Occipital lobe (tissue), 1 donor: ENCODE measurements at regions not wholly inside any gene's neighbourhood (a gene's known extent, or its start where the extent isn't known, plus 50 kb on each side); places are given as distances from the start of the nearest gene placed in this dataset.
"Not testable (repeated sequence)": the region's sequence is repeated elsewhere in the genome, so short reads cannot be mapped to it uniquely, and the experiment has no call there.

Experiments
- DNase-seq: peaks from one replicate; lab custom pipeline; 2025; lab: John Stamatoyannopoulos, UW

- DNase-seq, result no peak
These were observed 1775.1 kb upstream of the PIK3C3 start for GRCh38 chr18:40179729-40180461.

GRCh38 chr18:40168026-40168425 lies 1787.0 kb upstream of the PIK3C3 start:
- no peak for DNase-seq

GRCh38 chr18:40163254-40163653 lies 1791.8 kb upstream of the PIK3C3 start:
- no peak for DNase-seq

GRCh38 chr18:40160361-40160760 lies 1794.7 kb upstream of the PIK3C3 start:
- DNase-seq, result no peak

- DNase-seq, result no peak
These were observed 1795.7 kb upstream of the PIK3C3 start for GRCh38 chr18:40159141-40160017.

- no peak for DNase-seq
These were observed 1797.9 kb upstream of the PIK3C3 start for GRCh38 chr18:40157120-40157519.

GRCh38 chr18:40152859-40153258 lies 1802.2 kb upstream of the PIK3C3 start:
- no peak for DNase-seq

GRCh38 chr18:40148960-40149359 lies 1806.1 kb upstream of the PIK3C3 start:
- DNase-seq, result no peak

GRCh38 chr18:40133253-40133652 lies 1821.8 kb upstream of the PIK3C3 start:
- DNase-seq, result no peak

- not testable (repeated sequence) for DNase-seq
These were observed 1822.6 kb upstream of the PIK3C3 start for GRCh38 chr18:40132438-40132837.

GRCh38 chr18:40124107-40124506 lies 1830.9 kb upstream of the PIK3C3 start:
- no peak for DNase-seq

GRCh38 chr18:40120796-40121391 lies 1834.1 kb upstream of the PIK3C3 start:
- no peak for DNase-seq

- DNase-seq, result no peak
These were observed 1834.7 kb upstream of the PIK3C3 start for GRCh38 chr18:40120356-40120755.

GRCh38 chr18:40119581-40119980 lies 1835.5 kb upstream of the PIK3C3 start:
- DNase-seq, result not testable (repeated sequence)

GRCh38 chr18:40110455-40110854 lies 1844.6 kb upstream of the PIK3C3 start:
- DNase-seq, result no peak

- no peak for DNase-seq
These were observed 1845.6 kb upstream of the PIK3C3 start for GRCh38 chr18:40109252-40110049.

GRCh38 chr18:40108596-40108995 lies 1846.4 kb upstream of the PIK3C3 start:
- no peak for DNase-seq

GRCh38 chr18:40102903-40103302 lies 1852.1 kb upstream of the PIK3C3 start:
- DNase-seq, result no peak

GRCh38 chr18:40099641-40100040 lies 1855.4 kb upstream of the PIK3C3 start:
- no peak for DNase-seq

GRCh38 chr18:40096675-40097074 lies 1858.4 kb upstream of the PIK3C3 start:
- DNase-seq, result no peak

- no peak for DNase-seq
These were observed 1860.6 kb upstream of the PIK3C3 start for GRCh38 chr18:40094441-40094840.
